Breast epithelium (tissue), 3 donors: ENCODE measurements at regions not wholly inside any gene's neighbourhood (a gene's known extent, or its start where the extent isn't known, plus 50 kb on each side); places are given as distances from the start of the nearest gene placed in this dataset.

ENCODE experiments used
- CTCF ChIP-seq, 3 donors: fragments of 450-650 bp; IDR thresholded peaks; one replicate each; pipeline ENCODE4 v1.5.1; 2016 to 2017; ENCODE audit warnings: antibody characterized with exemption in 3 of 3, mild to moderate bottlenecking in 3 of 3, moderate library complexity in 3 of 3
- POLR2A ChIP-seq: fragments of 450-650 bp; IDR thresholded peaks from one replicate; pipeline ENCODE4 v1.6.1; 2016; ENCODE audit warnings: antibody characterized with exemption, mild to moderate bottlenecking, moderate library complexity

DNA sequence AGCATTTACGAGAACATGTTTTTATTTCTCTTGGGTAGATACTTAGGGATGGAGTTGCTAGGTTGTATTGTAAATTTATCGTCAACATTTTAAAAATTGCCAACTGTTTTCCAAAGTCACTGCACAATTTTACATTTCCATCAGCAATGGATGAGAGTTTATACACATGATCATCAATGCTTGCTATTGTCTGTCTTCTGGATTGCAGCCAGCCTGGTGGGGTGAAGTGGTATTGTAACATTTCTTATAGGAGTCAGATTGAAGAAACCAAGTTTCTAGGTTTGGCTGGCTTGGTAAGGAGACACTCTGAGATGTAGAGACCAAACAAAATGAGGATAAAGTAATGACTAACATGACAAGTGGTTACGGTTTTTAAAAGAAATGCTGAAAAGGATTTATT is 57.1 kb upstream of the HDDC2 start:
- TF ChIP-seq POLR2A (no peak), CTCF (IDR thresholded peaks at IDR 0.05) (no peak)
